Nephron progenitor cell (in vitro differentiated cells): ENCODE measurements at regions not wholly inside any gene's neighbourhood (a gene's known extent, or its start where the extent isn't known, plus 50 kb on each side); places are given as distances from the start of the nearest gene placed in this dataset.

Experiments used
- DNase-seq: peaks from one replicate; pipeline ENCODE4 v3.0.0; 2021
- H3K27ac Mint-ChIP-seq: 2 replicates; pipeline ENCODE4 v1.8.0; 2021; ENCODE audit warnings: mild to moderate bottlenecking, moderate library complexity, mixed read lengths
- H3K27me3 Mint-ChIP-seq: 2 replicates; pipeline ENCODE4 v1.8.0; 2021; ENCODE audit warnings: mild to moderate bottlenecking, low read depth, mixed read lengths; ENCODE audit not compliant: poor library complexity
- H3K36me3 Mint-ChIP-seq: 2 replicates; pipeline ENCODE4 v1.8.0; 2021; ENCODE audit warnings: low read depth, mixed read lengths
- H3K4me1 Mint-ChIP-seq: 2 replicates; pipeline ENCODE4 v1.8.0; 2021; ENCODE audit warnings: mixed read lengths
- H3K4me3 Mint-ChIP-seq: 2 replicates; pipeline ENCODE4 v1.8.0; 2021; ENCODE audit warnings: mild to moderate bottlenecking, moderate library complexity, mixed read lengths
- H3K9me3 Mint-ChIP-seq: 2 replicates; pipeline ENCODE4 v1.8.0; 2021; ENCODE audit warnings: mild to moderate bottlenecking, moderate library complexity, mixed read lengths
- CTCF ChIP-seq: fragments of 200-600 bp; sonication (generic); IDR thresholded peaks from 2 replicates; pipeline ENCODE4 v1.5.0; 2021; ENCODE audit warnings: antibody characterized with exemption

GRCh38 chr5:175288048-175288621 lies 155.8 kb downstream of the DRD1 start:
- Mint-ChIP-seq H3K4me3 (no peak overlapping the region), H3K27me3 (peaks cover 12% of the 10 kb centered on the region), H3K9me3 (no peaks in the 10 kb centered on the region), H3K4me1 (no peaks in the 10 kb centered on the region), H3K36me3 (no peaks in the 10 kb centered on the region), H3K27ac (no peak overlapping the region)
- DNase-seq: no peak
- no peak for TF ChIP-seq CTCF

- Mint-ChIP-seq H3K27ac (no peak overlapping the region), H3K9me3 (no peaks in the 10 kb centered on the region), H3K36me3 (no peaks in the 10 kb centered on the region), H3K4me3 (no peak overlapping the region), H3K4me1 (no peaks in the 10 kb centered on the region), H3K27me3 (peaks cover 12% of the 10 kb centered on the region)
- no peak for TF ChIP-seq CTCF
- DNase-seq: no peak
These were observed 157.0 kb downstream of the DRD1 start for GRCh38 chr5:175286981-175287380.

- H3K4me3 Mint-ChIP-seq: no peak overlapping the region
These were observed 158.7 kb downstream of the DRD1 start for GRCh38 chr5:175285261-175285660.

GRCh38 chr5:175284806-175285205 lies 159.2 kb downstream of the DRD1 start:
- no peak for TF ChIP-seq CTCF
- H3K4me1 Mint-ChIP-seq: no peaks in the 10 kb centered on the region
- DNase-seq: no peak
- peaks cover 14% of the 10 kb centered on the region for H3K27me3 Mint-ChIP-seq
- H3K36me3 Mint-ChIP-seq: no peaks in the 10 kb centered on the region
- no peaks in the 10 kb centered on the region for H3K9me3 Mint-ChIP-seq
- no peak overlapping the region for H3K27ac Mint-ChIP-seq
- H3K4me3 Mint-ChIP-seq: no peak overlapping the region

More at GRCh38 chr5:175285261-175285660, 158.7 kb downstream of the DRD1 start:
- no peak for DNase-seq
- Mint-ChIP-seq H3K9me3 (no peaks in the 10 kb centered on the region), H3K27me3 (peaks cover 9% of the 10 kb centered on the region), H3K27ac (no peak overlapping the region), H3K36me3 (no peaks in the 10 kb centered on the region), H3K4me1 (no peaks in the 10 kb centered on the region)
- no peak for TF ChIP-seq CTCF

GRCh38 chr5:175282611-175283225 lies 161.3 kb downstream of the DRD1 start:
- H3K27ac Mint-ChIP-seq: no peak overlapping the region
- no peaks in the 10 kb centered on the region for H3K9me3 Mint-ChIP-seq
- DNase-seq: no peak
- no peaks in the 10 kb centered on the region for H3K4me1 Mint-ChIP-seq
- no peak overlapping the region for H3K4me3 Mint-ChIP-seq
- no peaks in the 10 kb centered on the region for H3K36me3 Mint-ChIP-seq
- no peak for TF ChIP-seq CTCF
- peaks cover 21% of the 10 kb centered on the region for H3K27me3 Mint-ChIP-seq

- H3K27me3 Mint-ChIP-seq: peaks cover 24% of the 10 kb centered on the region
- H3K36me3 Mint-ChIP-seq: no peaks in the 10 kb centered on the region
- H3K27ac Mint-ChIP-seq: no peak overlapping the region
- no peak for DNase-seq
- TF ChIP-seq CTCF: no peak
- H3K4me1 Mint-ChIP-seq: no peaks in the 10 kb centered on the region
- H3K4me3 Mint-ChIP-seq: no peak overlapping the region
- H3K9me3 Mint-ChIP-seq: no peaks in the 10 kb centered on the region
These were observed 162.3 kb downstream of the DRD1 start for GRCh38 chr5:175281714-175282113.
